GM12878 (cell line): ENCODE measurements at regions not wholly inside any gene's neighbourhood (a gene's known extent, or its start where the extent isn't known, plus 50 kb on each side); places are given as distances from the start of the nearest gene placed in this dataset.

Experiments used
- ATAC-seq: fragments of 200-7000 bp; cut with Tn5 transposase; 3 replicates; pipeline ENCODE4 v1.9.1; 2020; ENCODE audit warnings: mild to moderate bottlenecking, moderate library complexity
- BruUV-seq: library from RNA; stranded (reverse); fragments of 400-500 nt; replicated peaks from 2 replicates; lab custom pipeline; 2021; lab: Mats Ljungman, UMichigan
- CTCF ChIA-PET: fragments of 300-600 bp; sonication (Branson Sonifier 250); formaldehyde crosslinking; extraction: SDS; loops from one replicate; lab custom pipeline; 2021; ENCODE audit warnings: inconsistent platforms; lab: Yijun Ruan, JAX
- POLR2A ChIA-PET: fragments of 350-600 bp; formaldehyde crosslinking; extraction: SDS; loops from one replicate; lab custom pipeline; 2021; ENCODE audit warnings: inconsistent platforms; lab: Charles Lee
- RAD21 ChIA-PET: fragments of 300-600 bp; sonication (Branson Sonifier 250); formaldehyde crosslinking; loops from one replicate; lab custom pipeline; 2023; ENCODE audit warnings: antibody characterized with exemption; ENCODE audit not compliant: unreplicated experiment; lab: Charles Lee
- SMC1A ChIA-PET: fragments of 300-600 bp; sonication (Branson Sonifier 250); formaldehyde crosslinking; loops from one replicate; lab custom pipeline; 2023; ENCODE audit not compliant: unreplicated experiment, uncharacterized antibody; lab: Charles Lee
- DNase-seq: peaks from one replicate; pipeline ENCODE4 v3.0.0-alpha.2; 2011; ENCODE audit warnings: low read depth, low spot score
- FAIRE-seq: peaks from 3 replicates; lab custom pipeline; 2011; peaks lifted over from hg19 to GRCh38; lab: Jason Lieb, UNC
- H2AFZ ChIP-seq: 2 replicates; pipeline ENCODE4 v1.6.0; 2011; ENCODE audit warnings: low read depth, low read length, control low read depth; ENCODE audit not compliant: control insufficient read depth
- H3K27ac ChIP-seq: 2 replicates; pipeline ENCODE4 v1.5.1; 2011; ENCODE audit warnings: control low read depth; ENCODE audit not compliant: control insufficient read depth, insufficient read depth
- H3K27me3 ChIP-seq, 2 experiments: replicated peaks in 1 of 2; 2 replicates each; pipeline versions ENCODE4 v1.6.0 to v1.6.1; 2011; ENCODE audit warnings: low read length in 1 of 2; ENCODE audit not compliant: control insufficient read depth in 2 of 2, insufficient read depth in 2 of 2
- H3K36me3 ChIP-seq, 2 experiments: 2 replicates each; pipeline ENCODE4 v1.5.1; 2011; ENCODE audit warnings: low read length in 1 of 2; ENCODE audit not compliant: control insufficient read depth in 2 of 2, insufficient read depth in 2 of 2
- H3K4me1 ChIP-seq: 2 replicates; pipeline ENCODE4 v1.6.1; 2011; ENCODE audit warnings: mild to moderate bottlenecking, low read length, moderate library complexity, mixed read lengths; ENCODE audit not compliant: control insufficient read depth, insufficient read depth
- H3K4me2 ChIP-seq: 2 replicates; pipeline ENCODE4 v1.6.0; 2011; ENCODE audit warnings: control low read depth; ENCODE audit not compliant: control insufficient read depth, insufficient read depth
- H3K4me3 ChIP-seq: fragments of 200-600 bp; sonication (generic); 2 replicates; pipeline ENCODE4 v1.5.1; 2016
- H3K79me2 ChIP-seq: 2 replicates; pipeline ENCODE4 v1.6.0; 2011; ENCODE audit warnings: low read length; ENCODE audit not compliant: control insufficient read depth, insufficient read depth
- H3K9ac ChIP-seq: 2 replicates; pipeline ENCODE4 v1.8.0; 2011; ENCODE audit warnings: low read length, control low read depth, mixed read lengths; ENCODE audit not compliant: control insufficient read depth, insufficient read depth
- H3K9me3 ChIP-seq: replicated peaks from 3 replicates; pipeline ENCODE4 v1.5.1; 2011; ENCODE audit warnings: mild to moderate bottlenecking, low read length; ENCODE audit not compliant: control insufficient read depth, insufficient read depth
- H4K20me1 ChIP-seq: 2 replicates; pipeline ENCODE4 v1.6.0; 2011; ENCODE audit not compliant: control insufficient read depth, insufficient read depth
- EGR1 ChIP-seq, 2 experiments: IDR thresholded peaks; 1 replicate in 1 of 2; 2 replicates in 1 of 2; pipeline ENCODE4 v1.6.1; 2011 to 2012; ENCODE audit warnings: low read depth in 2 of 2, low read length in 2 of 2, borderline replicate concordance in 1 of 2, mild to moderate bottlenecking in 1 of 2, moderate library complexity in 1 of 2
- HDGF ChIP-seq: fragments of 450-650 bp; IDR thresholded peaks from 2 replicates; pipeline ENCODE4 v1.6.1; 2016; ENCODE audit warnings: antibody characterized with exemption
- JUNB ChIP-seq: IDR thresholded peaks from 2 replicates; pipeline ENCODE4 v1.6.1; 2016; ENCODE audit warnings: antibody characterized with exemption, mild to moderate bottlenecking
- JUND ChIP-seq: IDR thresholded peaks from 2 replicates; pipeline ENCODE4 v1.6.1; 2012; ENCODE audit warnings: low read depth, mild to moderate bottlenecking, low read length, improper control_type of control experiment, moderate library complexity
- MEF2B ChIP-seq: fragments of 450-650 bp; IDR thresholded peaks from 2 replicates; pipeline ENCODE4 v1.6.1; 2018; ENCODE audit warnings: mild to moderate bottlenecking, moderate library complexity; ENCODE audit not compliant: partially characterized antibody, poor library complexity, severe bottlenecking
- RAD21 ChIP-seq: IDR thresholded peaks from 2 replicates; pipeline ENCODE4 v1.6.1; 2011; ENCODE audit warnings: mild to moderate bottlenecking, low read depth, low read length, moderate library complexity; ENCODE audit not compliant: insufficient read depth
- SMC3 ChIP-seq: IDR thresholded peaks from 2 replicates; pipeline ENCODE4 v1.6.1; 2011; ENCODE audit warnings: low read length, improper control_type of control experiment, borderline replicate concordance
- SUPT20H ChIP-seq: IDR thresholded peaks from 2 replicates; pipeline ENCODE4 v1.6.1; 2011; ENCODE audit warnings: low read depth, mild to moderate bottlenecking, low read length, moderate library complexity, borderline replicate concordance; ENCODE audit not compliant: control insufficient read depth
- SUZ12 ChIP-seq: fragments of 200-600 bp; sonication (generic); IDR thresholded peaks from one replicate; pipeline ENCODE4 v1.6.1; 2018; ENCODE audit warnings: antibody characterized with exemption, mild to moderate bottlenecking; ENCODE audit not compliant: unreplicated experiment
- ZNF384 ChIP-seq: IDR thresholded peaks from 2 replicates; pipeline ENCODE4 v1.6.1; 2012; ENCODE audit warnings: low read depth, mild to moderate bottlenecking, low read length, improper control_type of control experiment, borderline replicate concordance
- WGBS: methylation state at CpG from one replicate; pipeline ENCODE4 v1.1.6; 2016; ENCODE audit warnings: low lambda C conversion rate; ENCODE audit not compliant: insufficient replicate concordance, insufficient coverage; ENCODE audit errors: missing lambda C conversion rate; 5-methylcytosine and 5-hydroxymethylcytosine counted together
- in situ Hi-C: fragments of 300-500 bp; cut with MboI; formaldehyde crosslinking; loops from 9 replicates; pipeline ENCODE4 v1.14.3; 2018; ENCODE audit warnings: mixed read lengths
- intact Hi-C: fragments of 100-400 bp; cut with micrococcal nuclease; formaldehyde crosslinking; loops from one replicate; pipeline ENCODE4 v1.14.2; 2022; ENCODE audit not compliant: unreplicated experiment
- TF ChIP-seq, protein P1 (sequence below): fragments of 450-650 bp; conservative IDR thresholded peaks from 2 replicates; pipeline ENCODE4 v1.6.1; 2017; ENCODE audit warnings: mild to moderate bottlenecking, moderate library complexity
- TF ChIP-seq, protein P2 (sequence below): IDR thresholded peaks from 2 replicates; pipeline ENCODE4 v1.6.1; 2012; ENCODE audit warnings: low read depth, low read length, improper control_type of control experiment
- TF ChIP-seq, protein P3 (sequence below): fragments of 450-650 bp; IDR thresholded peaks from 2 replicates; pipeline ENCODE4 v1.6.1; 2016; ENCODE audit warnings: mild to moderate bottlenecking

DNA sequence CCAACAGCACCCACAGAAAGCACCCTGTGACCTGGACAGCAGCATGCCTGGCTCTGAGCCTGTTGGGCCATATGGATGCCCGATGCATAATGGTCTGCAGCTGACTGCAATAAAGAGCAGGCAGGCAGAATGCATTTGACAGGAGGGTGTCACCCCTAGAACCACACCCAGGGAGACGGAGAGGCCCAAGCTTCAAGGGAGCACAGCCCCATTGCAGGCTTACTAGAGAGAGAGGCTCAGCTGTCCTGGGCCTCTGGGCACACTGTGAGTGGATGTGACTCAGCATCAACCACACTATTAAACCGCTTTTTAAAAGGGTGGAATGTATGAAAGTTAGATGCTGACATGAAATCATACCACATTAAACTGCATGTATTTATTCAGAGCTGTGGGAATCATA lies 365.3 kb downstream of the CTTN start:
- H3K27me3 ChIP-seq, result no peaks in the 10 kb centered on the region; a peak in 1 of 4 replicates
- H3K9me3 ChIP-seq, result no peaks in the 10 kb centered on the region; the same call in 2 of the 3 replicates
- CTCF ChIA-PET, result interaction anchor here (0.5 kb wide), 1 partner anchor 8 kb away, joined by 4 read pairs; no protein-coding TSS in a partner anchor
- WGBS, result 32% methylated on average over 3 of the region's 3 CpGs
- no TSS peak for BruUV-seq
- ATAC-seq (no peak), DNase-seq (no peak), FAIRE-seq (no peak)
- intact Hi-C loops, result no loop called here
- no peak overlapping the region for H3K9ac ChIP-seq
- TF ChIP-seq SUPT20H (no peak), SUZ12 (no peak), MEF2B (no peak), JUNB (no peak), JUND (no peak), ZNF384 (no peak), HDGF (no peak), EGR1 (IDR thresholded peaks at IDR 0.05; ENCODE audit: borderline replicate concordance in 1 of 2, low read depth in 2 of 2, low read length in 2 of 2) (no peak), SMC3 (no peak), RAD21 (no peak)
- TF ChIP-seq, protein P1, sequence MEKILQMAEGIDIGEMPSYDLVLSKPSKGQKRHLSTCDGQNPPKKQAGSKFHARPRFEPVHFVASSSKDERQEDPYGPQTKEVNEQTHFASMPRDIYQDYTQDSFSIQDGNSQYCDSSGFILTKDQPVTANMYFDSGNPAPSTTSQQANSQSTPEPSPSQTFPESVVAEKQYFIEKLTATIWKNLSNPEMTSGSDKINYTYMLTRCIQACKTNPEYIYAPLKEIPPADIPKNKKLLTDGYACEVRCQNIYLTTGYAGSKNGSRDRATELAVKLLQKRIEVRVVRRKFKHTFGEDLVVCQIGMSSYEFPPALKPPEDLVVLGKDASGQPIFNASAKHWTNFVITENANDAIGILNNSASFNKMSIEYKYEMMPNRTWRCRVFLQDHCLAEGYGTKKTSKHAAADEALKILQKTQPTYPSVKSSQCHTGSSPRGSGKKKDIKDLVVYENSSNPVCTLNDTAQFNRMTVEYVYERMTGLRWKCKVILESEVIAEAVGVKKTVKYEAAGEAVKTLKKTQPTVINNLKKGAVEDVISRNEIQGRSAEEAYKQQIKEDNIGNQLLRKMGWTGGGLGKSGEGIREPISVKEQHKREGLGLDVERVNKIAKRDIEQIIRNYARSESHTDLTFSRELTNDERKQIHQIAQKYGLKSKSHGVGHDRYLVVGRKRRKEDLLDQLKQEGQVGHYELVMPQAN, result no peak
- TF ChIP-seq, protein P2, sequence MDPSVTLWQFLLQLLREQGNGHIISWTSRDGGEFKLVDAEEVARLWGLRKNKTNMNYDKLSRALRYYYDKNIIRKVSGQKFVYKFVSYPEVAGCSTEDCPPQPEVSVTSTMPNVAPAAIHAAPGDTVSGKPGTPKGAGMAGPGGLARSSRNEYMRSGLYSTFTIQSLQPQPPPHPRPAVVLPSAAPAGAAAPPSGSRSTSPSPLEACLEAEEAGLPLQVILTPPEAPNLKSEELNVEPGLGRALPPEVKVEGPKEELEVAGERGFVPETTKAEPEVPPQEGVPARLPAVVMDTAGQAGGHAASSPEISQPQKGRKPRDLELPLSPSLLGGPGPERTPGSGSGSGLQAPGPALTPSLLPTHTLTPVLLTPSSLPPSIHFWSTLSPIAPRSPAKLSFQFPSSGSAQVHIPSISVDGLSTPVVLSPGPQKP, result no peak
- TF ChIP-seq, protein P3, sequence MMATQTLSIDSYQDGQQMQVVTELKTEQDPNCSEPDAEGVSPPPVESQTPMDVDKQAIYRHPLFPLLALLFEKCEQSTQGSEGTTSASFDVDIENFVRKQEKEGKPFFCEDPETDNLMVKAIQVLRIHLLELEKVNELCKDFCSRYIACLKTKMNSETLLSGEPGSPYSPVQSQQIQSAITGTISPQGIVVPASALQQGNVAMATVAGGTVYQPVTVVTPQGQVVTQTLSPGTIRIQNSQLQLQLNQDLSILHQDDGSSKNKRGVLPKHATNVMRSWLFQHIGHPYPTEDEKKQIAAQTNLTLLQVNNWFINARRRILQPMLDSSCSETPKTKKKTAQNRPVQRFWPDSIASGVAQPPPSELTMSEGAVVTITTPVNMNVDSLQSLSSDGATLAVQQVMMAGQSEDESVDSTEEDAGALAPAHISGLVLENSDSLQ, result no peak
- in situ Hi-C loops, result no loop called here
- no peak overlapping the region for H3K27ac ChIP-seq
- H3K4me1 ChIP-seq, result no peaks in the 10 kb centered on the region
- POLR2A ChIA-PET, result no interaction called here
- RAD21 ChIA-PET, result no interaction called here
- H2AFZ ChIP-seq, result no peak overlapping the region
- no peak overlapping the region for H3K4me3 ChIP-seq
- H3K79me2 ChIP-seq, result no peaks in the 10 kb centered on the region
- H3K4me2 ChIP-seq, result no peak overlapping the region
- no peaks in the 10 kb centered on the region for H3K36me3 ChIP-seq
- SMC1A ChIA-PET, result no interaction called here
- H4K20me1 ChIP-seq, result no peaks in the 10 kb centered on the region
